Stimulated activated CD8-positive, alpha-beta memory T cell treated with anti-CD3 and anti-CD28 coated beads, Interleukin-15, amount 100 ng/mL, for 24 hours (primary cell): ENCODE measurements at regions not wholly inside any gene's neighbourhood (a gene's known extent, or its start where the extent isn't known, plus 50 kb on each side); places are given as distances from the start of the nearest gene placed in this dataset.
A peak's percentile ranks its signal among the peaks of the same experiment; 100 is the strongest.

Experiments used
- DNase-seq: peaks from one replicate; pipeline ENCODE4 v3.0.0-alpha.2; 2020; ENCODE audit warnings: low read depth

DNA sequence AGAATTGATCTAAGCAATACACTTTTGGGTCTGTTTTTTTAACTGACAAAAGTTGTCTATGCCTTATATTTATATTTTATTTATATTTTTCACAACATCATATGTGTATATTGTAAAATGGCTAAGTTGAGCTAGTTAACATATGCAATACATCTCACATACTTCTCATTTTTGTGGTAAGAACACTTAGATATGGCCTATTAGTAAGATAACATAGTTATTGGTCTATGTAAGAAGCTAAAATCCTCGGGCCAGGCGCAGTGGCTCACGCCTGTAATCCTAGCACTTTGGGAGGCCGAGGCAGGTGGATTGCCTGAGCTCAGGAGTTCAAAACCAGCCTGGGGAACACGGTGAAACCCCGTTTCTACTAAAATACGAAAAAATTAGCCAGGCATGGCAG lies 275.6 kb upstream of the ID2 start:
- no peak for DNase-seq

DNA sequence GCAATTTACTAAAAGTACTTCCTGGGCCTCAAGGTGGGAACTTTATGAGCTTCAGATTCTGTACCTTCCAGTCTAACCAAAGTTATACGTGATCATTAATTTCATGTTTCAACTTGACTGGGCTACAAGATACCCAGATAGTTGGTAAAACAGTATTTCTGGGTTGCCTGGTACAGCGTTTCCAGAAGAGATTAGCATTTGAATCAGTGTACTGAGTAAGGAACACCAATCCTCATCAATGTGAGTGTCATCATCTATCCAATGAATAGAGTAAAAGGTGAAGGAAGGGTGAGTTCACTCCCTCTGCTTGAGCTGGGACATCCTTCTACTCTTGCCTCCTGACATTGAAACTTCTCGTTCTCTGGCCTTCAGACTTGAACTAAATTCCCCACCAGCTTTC lies 274.5 kb upstream of the ID2 start:
- no peak for DNase-seq

DNA sequence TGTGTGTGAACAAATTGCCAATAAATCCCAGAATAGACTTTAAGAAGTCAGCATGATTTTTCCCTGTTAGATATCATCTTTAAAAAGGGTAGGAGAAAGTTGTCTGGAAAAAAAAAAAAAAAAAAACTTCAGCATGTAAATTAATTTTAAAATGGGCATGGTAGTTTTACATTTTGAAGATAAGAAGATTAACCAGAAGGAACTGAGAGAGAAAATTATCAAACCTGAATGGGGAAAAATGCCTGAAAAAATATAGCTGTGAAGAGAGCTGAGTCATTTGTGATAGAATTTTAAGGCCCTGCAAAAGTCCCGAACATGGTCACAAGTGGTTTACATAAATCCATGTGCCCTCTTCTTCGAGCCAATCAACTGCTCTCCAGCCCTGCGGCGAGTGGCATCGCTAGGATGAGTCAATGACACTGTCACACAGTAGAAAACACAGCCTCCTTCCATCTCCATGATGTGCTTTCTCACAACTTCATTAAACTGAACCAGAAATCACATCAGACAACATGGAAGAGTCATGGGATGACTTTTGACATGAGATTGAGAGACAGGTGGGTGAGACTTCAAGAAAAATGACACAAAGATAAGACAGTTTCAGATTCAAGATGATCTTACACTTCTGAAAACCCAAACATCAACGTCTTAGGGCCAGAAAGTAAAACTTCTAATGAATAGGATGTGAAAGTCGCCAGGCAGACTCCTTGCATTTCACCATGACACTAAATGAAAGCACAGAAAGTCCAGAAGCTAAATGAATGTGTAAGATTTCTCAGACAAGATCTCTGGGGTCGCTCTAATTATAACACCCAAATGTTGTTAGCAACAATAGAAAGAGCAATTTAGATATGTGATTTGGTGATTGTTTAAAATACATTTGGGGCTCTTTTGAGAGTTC lies 273.0 kb upstream of the ID2 start:
- DNase-seq = peak; percentile 22

DNA sequence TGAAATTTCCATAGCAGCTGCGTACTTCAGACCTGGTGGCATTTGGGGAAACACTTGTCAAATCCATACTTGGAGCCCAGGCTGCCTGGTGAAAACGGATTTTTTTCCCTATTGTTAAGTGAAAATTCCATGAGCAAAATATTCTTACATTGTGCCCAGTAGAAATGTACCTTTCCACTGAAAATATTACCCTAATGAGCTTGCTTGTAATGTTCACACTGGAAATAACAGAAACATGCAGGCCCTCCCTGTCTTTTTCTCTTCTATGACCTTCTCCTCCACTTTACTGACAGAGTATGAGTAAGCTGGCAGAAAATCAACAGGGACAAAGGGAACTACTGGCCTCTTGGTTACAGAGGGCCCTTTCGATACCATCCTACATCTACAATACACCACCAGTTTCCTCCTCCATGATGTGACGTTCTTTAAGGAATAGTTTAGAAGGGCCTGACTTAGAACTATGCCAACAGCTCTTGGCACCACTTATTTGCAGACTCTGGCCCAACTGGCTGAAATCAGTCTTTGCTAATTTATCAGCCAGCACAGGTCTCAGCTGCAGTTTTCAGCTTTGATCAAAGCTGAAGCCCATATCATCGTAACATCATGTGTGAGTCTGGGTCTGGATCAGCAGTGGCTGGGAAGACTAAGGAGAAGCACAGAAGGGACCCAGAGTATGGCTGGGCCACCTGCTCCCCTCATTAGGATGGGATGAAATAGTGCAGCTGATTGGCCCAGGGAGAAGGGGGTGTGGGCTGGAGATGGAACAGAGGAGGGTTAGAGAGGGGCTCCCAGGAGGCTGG lies 272.2 kb upstream of the ID2 start:
- no peak for DNase-seq

DNA sequence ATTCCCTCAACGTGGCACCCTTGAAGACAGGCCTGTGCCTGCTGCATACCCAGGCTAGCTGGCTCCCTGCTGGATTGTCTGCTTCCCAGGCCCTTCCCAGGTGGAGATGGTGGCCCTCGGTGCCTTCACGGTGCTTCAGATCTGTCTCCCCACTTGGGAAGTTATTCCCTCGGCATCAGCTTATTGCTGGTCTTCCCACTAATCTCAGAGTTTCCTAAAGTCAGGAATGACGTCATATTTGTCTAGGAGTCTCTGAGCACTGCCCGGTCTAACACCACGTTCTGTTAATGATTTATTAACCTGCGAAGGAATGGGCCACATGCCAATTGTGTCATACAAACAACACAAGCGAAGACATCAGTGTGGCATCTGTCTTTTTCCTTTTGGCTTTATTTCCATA lies 269.8 kb upstream of the ID2 start:
- no peak for DNase-seq

DNA sequence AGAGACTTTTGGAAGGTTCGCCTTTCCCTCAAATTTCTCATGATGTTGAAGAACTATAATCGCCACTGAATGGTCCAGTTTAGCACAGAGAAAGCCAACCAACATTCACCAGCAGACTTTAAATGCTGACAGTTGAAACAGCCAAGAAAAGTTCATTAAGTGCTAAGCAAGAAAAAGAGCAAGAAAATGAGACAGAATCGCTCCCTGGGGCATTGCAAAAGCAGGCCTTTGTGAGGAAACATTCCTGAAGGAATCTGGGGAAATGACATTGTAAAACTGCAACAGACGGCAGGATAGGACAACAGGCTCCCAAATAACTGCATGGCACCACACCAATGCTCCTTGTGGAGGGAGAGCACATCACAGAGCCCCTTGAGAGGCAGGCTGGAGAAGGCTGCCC lies 269.3 kb upstream of the ID2 start:
- no peak for DNase-seq

DNA sequence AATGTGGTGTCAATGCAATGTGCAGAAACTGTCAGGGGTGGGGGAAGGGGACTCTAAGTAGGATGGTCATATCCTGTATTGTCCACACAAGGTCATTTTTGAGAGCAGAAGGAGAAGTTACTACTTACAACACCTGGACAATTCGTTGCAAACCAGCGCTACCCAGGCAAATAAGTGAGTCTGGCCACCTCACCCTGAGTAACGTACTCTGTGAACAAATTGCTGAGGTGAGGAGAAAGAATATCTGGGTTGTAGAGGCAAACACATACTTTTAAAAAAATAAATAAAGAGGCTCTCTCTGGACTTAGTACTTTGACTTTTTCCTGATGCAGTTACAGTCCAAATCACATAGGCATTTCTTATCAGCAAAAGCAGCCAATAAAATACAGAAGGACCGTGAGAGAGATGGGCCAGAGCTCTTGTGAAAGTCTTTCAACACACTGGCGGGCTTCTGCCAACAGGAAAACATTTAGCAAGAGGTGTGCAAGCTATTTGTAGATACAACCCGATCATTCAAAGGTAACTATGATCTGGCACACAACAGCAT lies 268.2 kb upstream of the ID2 start:
- no peak for DNase-seq

DNA sequence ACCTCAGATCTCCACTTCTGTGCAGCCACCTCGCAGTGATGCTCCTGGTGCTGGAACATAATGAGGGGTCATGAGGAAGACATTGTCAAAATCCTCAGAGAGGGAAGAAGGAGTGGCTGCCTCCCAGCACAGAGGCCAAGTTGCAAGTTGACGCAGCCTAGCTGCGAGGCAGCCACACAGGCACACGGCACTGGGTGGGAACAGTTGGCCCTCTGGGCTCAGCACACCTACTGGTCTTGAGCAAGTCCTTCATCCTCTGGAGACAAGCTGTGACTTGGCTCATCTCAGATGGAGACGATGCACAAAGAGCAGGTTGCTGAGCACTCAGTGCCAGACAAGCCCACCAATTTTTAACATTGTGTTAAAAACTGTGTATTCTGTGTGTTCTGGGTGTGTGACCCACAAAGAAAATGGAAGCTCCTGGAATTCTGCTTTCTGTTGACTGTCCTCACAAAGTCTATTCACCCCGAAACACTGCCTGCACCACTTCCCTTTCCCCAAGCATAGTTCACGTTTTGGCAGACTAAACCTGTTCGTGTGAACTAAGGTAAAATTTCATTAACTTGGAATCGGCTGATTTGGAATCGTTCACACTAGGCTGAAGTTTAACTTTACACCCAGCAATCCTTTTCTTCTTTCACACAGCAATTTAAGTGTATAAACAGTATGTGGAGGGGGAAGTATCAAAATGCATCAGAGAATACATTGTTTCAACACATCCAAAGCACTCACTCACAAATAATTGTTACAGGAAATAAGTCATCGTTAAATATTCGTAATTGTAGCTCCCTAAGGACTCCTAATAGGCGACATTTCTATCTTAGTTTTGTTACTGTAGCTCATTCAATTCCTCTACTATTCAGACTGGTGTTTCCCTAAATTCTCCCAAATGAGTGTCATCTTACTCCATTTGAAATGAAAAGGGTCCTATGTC lies 266.6 kb upstream of the ID2 start:
- no peak for DNase-seq

DNA sequence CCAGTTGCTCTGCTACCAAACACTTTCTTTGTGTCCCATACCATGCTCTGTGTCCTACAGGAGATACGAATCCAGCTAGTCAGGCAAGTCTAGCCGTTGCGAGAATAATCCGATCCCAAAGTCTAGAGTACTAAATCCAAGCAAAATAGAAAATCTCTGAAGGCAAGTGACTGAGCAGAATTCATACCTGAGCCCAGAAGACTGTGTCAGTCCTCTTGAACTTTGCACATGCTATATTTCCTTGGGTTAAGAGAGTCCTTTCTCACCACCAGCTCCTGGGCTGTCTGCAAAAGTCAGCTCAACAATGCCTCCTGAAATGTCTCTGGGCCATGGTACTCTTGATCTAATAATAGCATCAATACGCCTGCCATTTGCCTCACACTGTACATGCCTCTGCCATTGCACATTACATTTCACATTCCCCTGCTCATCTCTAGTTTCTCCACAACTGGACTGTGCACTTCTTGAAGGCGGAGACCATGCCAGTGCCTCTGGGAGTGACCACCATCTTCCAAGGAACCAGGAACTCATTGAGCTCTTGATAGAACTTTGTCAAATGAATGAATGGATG lies 265.8 kb upstream of the ID2 start:
- no peak for DNase-seq

DNA sequence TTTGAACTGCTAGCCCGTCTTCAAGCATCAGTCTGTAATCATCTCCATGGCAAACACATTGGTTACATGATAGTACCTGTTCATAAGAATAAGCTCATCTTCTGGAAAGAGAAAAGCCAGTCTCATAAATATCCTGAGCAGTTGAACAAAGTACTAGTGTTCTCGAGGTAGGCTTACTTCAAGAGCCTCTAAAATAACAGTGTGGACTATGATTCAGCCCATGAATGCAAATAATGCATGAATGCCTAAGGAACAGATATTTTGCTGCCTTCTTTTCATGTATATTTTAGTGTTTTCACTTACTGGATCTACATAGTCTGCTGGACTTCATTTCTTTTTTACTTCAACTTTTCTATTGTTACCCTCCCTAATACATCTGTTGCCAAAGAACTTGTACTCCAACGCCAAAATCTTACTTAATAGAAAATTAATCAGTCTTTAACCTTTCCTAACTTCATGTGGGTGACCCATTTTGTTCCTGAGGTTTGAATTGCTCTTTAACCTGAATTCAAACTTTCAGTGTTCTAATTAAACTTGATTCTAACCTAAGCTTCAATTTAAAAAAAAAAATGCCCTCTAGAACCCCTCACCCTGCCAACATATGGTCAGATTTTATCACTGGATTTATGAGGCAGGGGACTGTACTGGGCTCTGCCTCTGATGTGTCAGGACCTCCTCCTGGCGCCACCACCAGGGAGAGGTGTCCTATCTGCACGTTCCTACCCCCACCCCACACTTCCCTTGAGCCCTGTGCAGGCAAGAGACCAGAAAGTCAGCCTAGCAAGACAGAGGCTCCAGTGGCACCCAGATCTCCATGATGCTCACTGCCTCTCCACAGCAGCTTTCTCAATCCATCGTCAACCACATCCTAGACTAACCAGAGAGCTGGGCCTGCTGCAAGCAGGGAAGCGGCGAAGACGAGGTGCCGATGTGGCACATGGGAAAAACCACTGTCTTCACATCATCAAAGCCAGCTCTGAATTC lies 264.7 kb upstream of the ID2 start:
- DNase-seq = no peak

DNA sequence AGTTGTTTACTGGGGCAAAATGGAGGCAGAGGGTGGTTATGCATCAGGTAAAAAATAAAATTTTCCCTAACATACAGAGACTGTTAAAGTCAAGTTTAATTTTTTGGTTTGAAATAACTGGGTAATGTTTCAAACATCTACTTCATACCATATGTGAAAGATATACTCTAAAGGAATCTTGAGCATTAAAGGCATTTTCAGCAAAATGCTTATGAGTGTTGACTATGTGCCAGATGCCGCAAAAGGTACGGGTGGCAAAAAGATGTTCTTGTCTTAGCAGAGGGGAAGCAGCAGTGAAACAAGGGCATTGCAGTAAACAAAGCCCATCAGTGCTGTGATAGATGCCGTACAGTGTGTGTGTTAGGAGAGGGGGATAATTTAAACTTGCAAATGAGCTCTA lies 263.1 kb upstream of the ID2 start:
- no peak for DNase-seq

DNA sequence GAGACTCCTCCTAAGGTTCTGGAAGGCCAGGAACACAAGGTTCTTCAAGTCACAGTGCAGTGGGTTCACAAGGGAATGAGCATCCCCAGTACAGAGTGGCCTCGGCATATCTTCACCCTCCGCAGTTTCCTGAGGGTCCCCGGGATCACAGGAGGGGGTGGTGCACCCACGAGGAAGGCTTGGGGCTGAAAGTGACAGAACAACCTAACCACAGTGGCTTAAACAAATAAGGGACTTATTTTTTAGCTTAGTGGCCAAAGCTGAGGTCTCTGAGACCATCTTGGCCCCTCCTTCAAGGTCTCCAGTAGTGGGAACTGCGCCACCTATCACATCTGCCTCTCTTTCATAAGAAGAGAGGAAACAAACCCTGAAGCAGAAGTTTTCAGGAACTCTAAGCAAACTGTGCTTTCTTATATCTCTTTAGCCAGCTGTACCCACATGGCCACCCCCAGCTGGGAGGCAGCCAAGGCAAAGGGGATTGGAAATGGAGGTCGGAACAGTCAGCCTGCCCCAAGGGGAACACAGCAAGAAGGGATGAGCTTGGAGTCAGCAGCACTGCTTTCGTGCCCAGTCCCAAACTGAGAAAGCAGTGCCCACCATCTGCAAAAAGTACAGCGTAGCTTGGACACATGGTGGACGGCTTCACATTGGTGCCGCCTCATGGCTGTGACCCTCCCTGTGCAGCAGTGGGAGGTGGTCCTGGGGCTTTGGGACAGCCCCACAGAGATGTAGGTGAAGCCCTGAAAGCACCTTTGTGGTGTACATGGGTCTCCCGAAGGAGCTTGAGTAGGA lies 260.0 kb upstream of the ID2 start:
- no peak for DNase-seq

DNA sequence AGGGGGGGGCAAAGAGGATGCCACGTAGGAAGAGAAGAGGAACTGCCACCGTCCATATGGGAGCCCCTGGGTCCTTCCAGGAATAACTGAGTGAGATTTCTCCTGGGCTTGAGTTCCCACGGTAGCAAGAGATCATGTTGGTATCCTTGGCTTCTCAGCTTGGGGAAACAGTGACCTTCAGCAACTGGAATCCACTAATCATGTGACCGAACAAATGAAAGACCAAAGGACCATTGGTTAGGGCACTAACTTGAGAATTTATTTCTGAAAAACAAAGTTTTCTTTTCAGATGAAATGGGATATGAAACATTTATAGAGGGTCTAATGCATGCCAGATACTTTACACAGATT lies 259.4 kb upstream of the ID2 start:
- no peak for DNase-seq

DNA sequence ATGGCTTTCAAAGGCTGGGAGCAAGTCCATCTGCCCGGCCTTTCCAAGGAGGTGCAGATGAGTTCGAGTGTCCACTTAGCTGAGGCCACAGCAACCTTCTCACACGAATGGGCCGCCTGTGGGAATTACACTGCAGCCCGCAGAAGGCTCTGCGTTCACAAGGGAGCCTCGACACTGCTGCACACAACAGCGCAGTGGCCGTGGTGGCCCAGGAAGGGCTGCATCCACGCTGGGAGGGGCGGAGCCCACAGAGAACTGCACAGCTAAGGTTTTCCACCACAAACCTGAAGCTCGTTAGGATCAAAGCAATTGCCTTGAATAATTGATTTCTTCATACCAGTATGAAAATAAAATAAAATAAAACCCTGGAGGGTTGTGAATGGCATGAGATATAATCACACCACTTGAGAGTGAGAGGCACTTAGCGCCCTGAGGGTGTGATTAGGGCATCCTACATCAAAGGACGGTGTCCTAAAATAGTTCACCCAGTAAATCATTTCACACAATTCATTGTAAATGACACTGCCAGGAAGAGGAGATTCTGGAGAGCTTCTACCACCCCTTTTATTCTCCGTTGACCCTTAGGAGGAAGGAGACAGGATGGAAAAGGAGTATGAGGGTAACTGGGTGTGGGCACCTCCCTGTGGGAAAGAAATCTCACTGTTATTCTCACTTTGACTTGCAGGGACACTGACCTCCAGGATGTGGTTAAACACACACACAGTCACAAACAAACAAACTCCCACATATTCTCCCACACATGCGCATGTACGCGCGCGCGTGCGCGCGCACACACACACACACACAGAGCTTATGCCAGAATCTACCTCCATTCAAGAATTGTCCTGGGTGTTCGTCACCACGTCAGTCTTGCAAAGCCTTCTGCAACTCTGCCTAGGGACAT lies 256.6 kb upstream of the ID2 start:
- no peak for DNase-seq

DNA sequence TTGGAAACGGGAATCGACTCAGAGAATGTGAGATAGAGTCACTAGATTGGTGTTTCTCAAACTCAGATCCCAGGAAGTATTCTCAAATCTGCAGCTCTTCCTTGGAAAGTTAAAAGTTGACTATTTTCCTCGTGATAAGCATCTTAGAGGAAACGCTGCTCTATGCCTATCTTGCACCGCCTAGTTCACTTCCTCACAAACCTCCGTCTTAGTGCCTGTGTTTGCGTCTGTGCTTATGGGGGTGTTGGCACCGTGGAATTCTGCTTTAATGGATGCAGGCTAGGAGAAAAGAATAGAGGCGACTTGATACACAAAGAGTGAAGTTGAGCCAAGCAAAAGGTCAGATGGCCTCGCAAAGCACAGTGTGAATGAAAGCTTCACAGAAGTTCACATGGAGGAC lies 255.3 kb upstream of the ID2 start:
- DNase-seq = no peak

DNA sequence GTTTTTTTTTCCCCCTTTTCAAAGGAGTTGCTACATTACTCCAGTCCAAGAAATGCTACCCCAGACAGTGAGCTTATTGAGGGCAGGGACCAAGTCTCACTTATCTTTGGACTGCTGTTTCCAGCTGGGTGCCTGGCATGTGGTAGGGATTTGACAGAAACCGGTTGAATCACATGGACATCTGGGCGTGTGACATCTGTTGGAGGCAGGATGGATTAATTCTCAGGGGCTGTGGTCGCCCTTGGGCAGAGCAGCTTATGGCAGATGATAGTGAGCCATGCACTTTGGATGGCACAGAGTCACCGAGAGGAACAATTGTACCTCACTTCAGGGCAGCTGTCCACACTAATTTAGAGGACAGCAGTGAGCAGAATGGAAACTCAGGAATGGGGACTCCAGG lies 254.6 kb upstream of the ID2 start:
- DNase-seq = no peak

DNA sequence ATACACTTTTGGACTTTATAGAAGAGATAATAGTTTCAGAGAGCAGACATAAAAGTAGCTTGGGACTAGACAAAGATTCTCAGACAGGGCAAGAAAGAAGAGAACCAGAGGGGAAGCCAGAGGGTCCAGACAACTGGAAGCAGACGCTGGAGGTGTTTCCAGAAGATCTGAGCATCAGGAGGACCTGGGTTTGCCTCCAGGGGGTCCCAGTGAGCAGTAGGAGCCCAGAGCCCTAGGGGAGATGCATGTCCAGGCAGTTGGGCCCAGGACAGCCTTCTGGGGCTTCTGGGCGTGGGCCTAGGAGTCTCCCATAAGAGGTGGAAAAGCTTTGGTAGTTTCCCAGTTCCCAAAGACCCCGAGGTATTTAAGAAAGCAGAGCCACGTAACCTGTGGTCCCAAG lies 251.2 kb upstream of the ID2 start:
- DNase-seq = no peak

DNA sequence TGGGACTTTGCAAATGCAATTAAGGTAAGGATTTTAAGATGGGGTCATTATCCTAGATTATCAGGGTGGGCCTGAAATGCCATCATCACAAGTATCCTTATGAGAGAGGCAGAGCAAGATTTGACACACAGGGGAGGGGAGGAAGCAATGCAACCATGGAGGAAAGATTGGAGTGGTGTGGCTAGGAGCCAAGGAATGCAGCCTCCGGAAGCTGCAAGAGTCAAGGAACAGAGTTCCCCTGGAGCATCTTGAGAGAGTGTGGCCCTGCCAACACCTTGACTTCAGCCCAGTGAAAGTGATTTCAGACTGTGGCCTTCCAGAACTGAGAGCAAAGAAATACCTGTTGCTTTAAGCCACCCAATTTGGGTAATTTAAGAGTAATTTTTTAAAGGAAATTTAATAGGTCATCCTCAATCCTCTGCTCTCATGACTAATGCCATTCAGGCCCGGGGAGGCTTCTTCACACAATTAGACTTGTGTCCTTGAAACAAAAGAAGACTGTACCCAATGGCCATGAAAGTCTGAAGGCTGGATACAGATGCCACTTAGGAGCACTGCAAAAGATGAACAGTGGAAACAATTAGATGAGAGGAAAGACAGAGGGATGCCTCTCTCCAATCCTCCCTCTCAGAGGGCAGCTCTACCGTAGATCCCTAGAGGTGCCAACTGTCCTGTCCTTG lies 250.3 kb upstream of the ID2 start:
- no peak for DNase-seq
